ENCODE measurements at regions not wholly inside any gene's neighbourhood (a gene's known extent, or its start where the extent isn't known, plus 50 kb on each side); places are given as distances from the start of the nearest gene placed in this dataset.
"Not testable (repeated sequence)": the region's sequence is repeated elsewhere in the genome, so short reads cannot be mapped to it uniquely, and the experiment has no call there.

DNA sequence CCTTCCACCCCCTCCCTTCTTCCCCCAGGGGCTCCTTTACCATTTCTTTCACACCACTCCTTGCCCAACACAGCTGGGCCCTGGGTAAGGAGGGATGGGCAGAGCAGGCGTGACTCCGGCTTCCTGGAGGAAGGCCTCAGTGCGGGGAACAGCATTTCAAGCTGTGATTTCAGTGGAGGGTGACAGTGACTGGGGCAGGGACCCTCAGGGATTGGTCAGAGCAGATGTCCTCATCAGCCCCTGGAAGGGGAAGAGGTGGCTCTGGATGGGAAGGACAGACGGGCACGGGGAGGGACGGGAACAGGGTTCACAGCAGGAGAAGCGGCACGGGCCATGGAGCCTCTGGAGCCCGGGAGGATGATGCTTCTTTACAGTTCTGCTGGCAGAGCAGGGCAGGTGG is 130.8 kb upstream of the TWIST2 start:
- intact Hi-C loops (cut with DNase I; ENCODE audit: low total_unique reads), result loop anchor here (10.0 kb wide), 1 partner anchor 228 kb away; no protein-coding TSS in a partner anchor
- H3K27me3 ChIP-seq, result peaks cover 0 to 6% of the 10 kb centered on the region in 2 donors
- no peak overlapping the region for H3K4me3 ChIP-seq
- no peak for DNase-seq
- TF ChIP-seq, protein P1, sequence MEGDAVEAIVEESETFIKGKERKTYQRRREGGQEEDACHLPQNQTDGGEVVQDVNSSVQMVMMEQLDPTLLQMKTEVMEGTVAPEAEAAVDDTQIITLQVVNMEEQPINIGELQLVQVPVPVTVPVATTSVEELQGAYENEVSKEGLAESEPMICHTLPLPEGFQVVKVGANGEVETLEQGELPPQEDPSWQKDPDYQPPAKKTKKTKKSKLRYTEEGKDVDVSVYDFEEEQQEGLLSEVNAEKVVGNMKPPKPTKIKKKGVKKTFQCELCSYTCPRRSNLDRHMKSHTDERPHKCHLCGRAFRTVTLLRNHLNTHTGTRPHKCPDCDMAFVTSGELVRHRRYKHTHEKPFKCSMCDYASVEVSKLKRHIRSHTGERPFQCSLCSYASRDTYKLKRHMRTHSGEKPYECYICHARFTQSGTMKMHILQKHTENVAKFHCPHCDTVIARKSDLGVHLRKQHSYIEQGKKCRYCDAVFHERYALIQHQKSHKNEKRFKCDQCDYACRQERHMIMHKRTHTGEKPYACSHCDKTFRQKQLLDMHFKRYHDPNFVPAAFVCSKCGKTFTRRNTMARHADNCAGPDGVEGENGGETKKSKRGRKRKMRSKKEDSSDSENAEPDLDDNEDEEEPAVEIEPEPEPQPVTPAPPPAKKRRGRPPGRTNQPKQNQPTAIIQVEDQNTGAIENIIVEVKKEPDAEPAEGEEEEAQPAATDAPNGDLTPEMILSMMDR (IDR thresholded peaks at IDR 0.05), result no peak
- H3K36me3 ChIP-seq, result no peaks in the 10 kb centered on the region
- peaks cover 0 to 7% (median 2%) of the 10 kb centered on the region in 4 donors for H3K4me1 ChIP-seq
- no peak overlapping the region for H3K27ac ChIP-seq
- H3K9me3 ChIP-seq, result no peaks in the 10 kb centered on the region

GRCh38 chr2:238719641-238720040 is 128.2 kb upstream of the TWIST2 start:
- no peaks in the 10 kb centered on the region for H3K36me3 ChIP-seq
- intact Hi-C loops (cut with DNase I; ENCODE audit: low total_unique reads), result loop anchor here (2.0 to 10.0 kb wide), 2 partner anchors 65 to 225 kb away; no protein-coding TSS in a partner anchor
- H3K4me3 ChIP-seq, result no peak overlapping the region
- no peaks in the 10 kb centered on the region for H3K9me3 ChIP-seq
- TF ChIP-seq, protein P1 (IDR thresholded peaks at IDR 0.05), result no peak
- DNase-seq, result peak in 1 of 2 donors; percentile 54
- peaks cover 0 to under 1% (median 0%) of the 10 kb centered on the region in 4 donors for H3K4me1 ChIP-seq
- peaks cover 0 to 6% of the 10 kb centered on the region in 2 donors for H3K27me3 ChIP-seq
- no peak overlapping the region for H3K27ac ChIP-seq

DNA sequence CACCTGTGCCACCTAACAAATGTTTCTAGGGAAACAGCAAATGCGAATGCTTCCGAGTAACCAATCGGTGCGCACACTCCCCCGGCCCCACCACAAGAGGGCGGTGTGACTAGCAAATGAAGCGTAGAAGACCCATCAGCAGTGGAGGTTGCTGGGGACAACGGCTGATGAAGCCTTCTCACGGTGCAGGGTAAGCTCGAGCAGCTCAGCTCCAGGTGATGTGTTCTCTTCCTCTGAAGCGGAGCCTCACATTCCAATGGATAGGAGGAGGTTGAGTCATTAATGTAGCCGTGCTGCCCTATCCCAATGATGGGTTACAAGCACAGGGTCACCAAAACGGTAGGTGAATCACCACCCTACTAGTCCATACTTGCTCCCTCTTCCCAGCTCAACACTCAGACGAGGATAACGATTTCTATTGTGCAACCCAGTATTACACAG is 127.6 kb upstream of the TWIST2 start:
- peaks cover 0 to 5% (median 0%) of the 10 kb centered on the region in 4 donors for H3K4me1 ChIP-seq
- intact Hi-C loops (cut with DNase I; ENCODE audit: low total_unique reads), result loop anchor here (2.0 kb wide), 1 partner anchor 65 kb away; no protein-coding TSS in a partner anchor
- peaks cover 0 to 6% of the 10 kb centered on the region in 2 donors for H3K27me3 ChIP-seq
- no peaks in the 10 kb centered on the region for H3K36me3 ChIP-seq
- TF ChIP-seq, protein P1 (IDR thresholded peaks at IDR 0.05), result peak; percentile 67
- no peaks in the 10 kb centered on the region for H3K9me3 ChIP-seq
- peak; percentile 65 to 75 for DNase-seq
- H3K27ac ChIP-seq, result no peak overlapping the region
- no peak overlapping the region for H3K4me3 ChIP-seq

DNA sequence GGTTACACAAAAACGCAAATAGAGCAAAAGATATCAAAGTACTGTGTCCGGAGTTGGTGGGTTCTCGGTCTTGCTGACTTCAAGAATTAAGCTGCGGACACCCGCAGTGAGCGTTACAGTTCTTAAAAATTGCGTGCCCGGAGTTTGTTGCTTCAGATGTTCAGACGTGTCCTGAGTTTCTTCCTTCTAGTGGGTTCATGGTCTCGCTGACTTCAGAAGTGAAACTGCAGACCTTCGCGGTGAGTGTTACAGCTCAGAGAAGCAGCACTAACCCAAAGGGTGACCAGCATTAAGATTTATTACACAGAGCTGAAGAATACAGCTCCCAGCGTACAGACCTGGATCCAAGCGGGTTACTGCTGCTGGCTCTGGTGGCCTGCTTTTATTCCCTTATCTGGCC is 125.7 kb upstream of the TWIST2 start:
- H3K4me1 ChIP-seq, result peaks cover 0 to 11% (median 2%) of the 10 kb centered on the region in 4 donors
- H3K36me3 ChIP-seq, result no peaks in the 10 kb centered on the region
- H3K9me3 ChIP-seq, result no peaks in the 10 kb centered on the region
- intact Hi-C loops (cut with DNase I; ENCODE audit: low total_unique reads), result no loop called here
- H3K27ac ChIP-seq, result no peak overlapping the region
- TF ChIP-seq, protein P1 (IDR thresholded peaks at IDR 0.05), result no peak
- H3K4me3 ChIP-seq, result no peak overlapping the region
- H3K27me3 ChIP-seq, result peaks cover 0 to 2% of the 10 kb centered on the region in 2 donors
- no peak for DNase-seq

DNA sequence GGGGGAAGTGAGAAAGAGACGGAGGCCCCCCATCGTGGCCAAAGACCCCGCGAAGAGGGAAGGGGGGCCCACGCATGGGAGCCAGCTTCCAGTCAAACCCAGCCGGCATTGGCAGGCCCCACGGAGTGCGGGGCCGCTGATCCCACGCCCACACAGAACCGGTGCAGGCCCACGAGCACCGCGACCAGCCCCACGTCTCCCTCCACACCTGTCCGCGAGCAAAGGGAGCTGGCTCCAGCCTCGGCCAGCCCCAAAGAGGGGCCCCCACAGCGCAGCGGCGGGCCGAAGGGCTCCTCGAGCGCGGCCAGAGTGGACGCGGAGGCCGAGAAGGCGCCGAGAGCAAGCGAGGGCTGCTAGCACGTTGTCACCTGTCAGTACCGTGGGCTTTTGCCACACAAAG is 125.0 kb upstream of the TWIST2 start:
- H3K36me3 ChIP-seq, result no peaks in the 10 kb centered on the region
- DNase-seq, result no peak

GRCh38 chr2:238723740-238724320 is 124.1 kb upstream of the TWIST2 start:
- H3K27me3 ChIP-seq; DNase-seq; intact Hi-C loops (cut with DNase I; ENCODE audit: low total_unique reads); H3K36me3 ChIP-seq; H3K27ac ChIP-seq; H3K4me3 ChIP-seq; H3K9me3 ChIP-seq: not testable (repeated sequence)
- H3K4me1 ChIP-seq, result peaks cover 0 to 27% (median 16%) of the 10 kb centered on the region in 4 donors

More for the DNA sequence above, 125.0 kb upstream of the TWIST2 start:
- Histone ChIP-seq H3K4me1 (peaks cover 0 to 18% (median 9%) of the 10 kb centered on the region in 4 donors), H3K27me3 (peaks cover 0 to 2% of the 10 kb centered on the region in 2 donors), H3K4me3 (no peak overlapping the region), H3K9me3 (no peaks in the 10 kb centered on the region), H3K27ac (no peak overlapping the region)
- TF ChIP-seq, protein P1 (IDR thresholded peaks at IDR 0.05), result no peak
- intact Hi-C loops (cut with DNase I; ENCODE audit: low total_unique reads), result no loop called here
